HL-60 (cell line): ENCODE measurements at regions not wholly inside any gene's neighbourhood (a gene's known extent, or its start where the extent isn't known, plus 50 kb on each side); places are given as distances from the start of the nearest gene placed in this dataset.

Source experiments
- DNase-seq, 2 experiments: peaks; one replicate each; pipeline ENCODE4 v3.0.0-alpha.2; 2010 to 2020; ENCODE audit warnings: low read depth in 1 of 2, low spot score in 1 of 2
- H3K27ac ChIP-seq: fragments of 250-450 bp; sonication (Bioruptor Pico); replicated peaks from 2 replicates; pipeline ENCODE4 v1.5.1; 2020; ENCODE audit warnings: mild to moderate bottlenecking, moderate library complexity
- H3K27me3 ChIP-seq: fragments of 250-450 bp; sonication (Bioruptor Pico); 2 replicates; pipeline ENCODE4 v1.5.1; 2021; ENCODE audit warnings: mild to moderate bottlenecking, moderate library complexity; ENCODE audit not compliant: insufficient read depth, poor library complexity, severe bottlenecking
- H3K4me3 ChIP-seq: replicated peaks from 2 replicates; pipeline ENCODE4 v1.5.1; 2011; ENCODE audit warnings: mild to moderate bottlenecking, control low read depth, low read length; ENCODE audit not compliant: insufficient read depth
- CTCF ChIP-seq: IDR thresholded peaks from one replicate; pipeline ENCODE4 v1.5.1; 2011; ENCODE audit warnings: low read length, control low read depth, inconsistent platforms; ENCODE audit not compliant: insufficient read depth
- GABPA ChIP-seq: IDR thresholded peaks from 2 replicates; pipeline ENCODE4 v1.6.1; 2012; ENCODE audit warnings: low read depth
- POLR2AphosphoS5 ChIP-seq: IDR thresholded peaks from 2 replicates; pipeline ENCODE4 v1.6.1; 2012; ENCODE audit warnings: low read depth
- REST ChIP-seq: IDR thresholded peaks from 2 replicates; pipeline ENCODE4 v1.6.1; 2012; ENCODE audit warnings: low read depth; ENCODE audit not compliant: insufficient replicate concordance
- SPI1 ChIP-seq: IDR thresholded peaks from 2 replicates; pipeline ENCODE4 v1.6.1; 2012; ENCODE audit warnings: low read depth, mild to moderate bottlenecking, borderline replicate concordance

- H3K27me3 ChIP-seq = no peaks in the 10 kb centered on the region
- TF ChIP-seq GABPA (no peak), POLR2AphosphoS5 (no peak), REST (no peak), CTCF (no peak), SPI1 (no peak)
- H3K27ac ChIP-seq = no peak overlapping the region
- no peak for DNase-seq
- H3K4me3 ChIP-seq = no peak overlapping the region
Observed at GRCh38 chr5:1746371-1747078, 53.1 kb downstream of the MRPL36 start.

- Histone ChIP-seq H3K27ac (no peak overlapping the region), H3K4me3 (no peak overlapping the region), H3K27me3 (no peaks in the 10 kb centered on the region)
- TF ChIP-seq SPI1 (no peak), GABPA (no peak), REST (no peak), CTCF (no peak), POLR2AphosphoS5 (no peak)
- DNase-seq = no peak
Observed at GRCh38 chr5:1745796-1746370, 53.8 kb downstream of the MRPL36 start.

GRCh38 chr5:1745123-1745795, 54.4 kb downstream of the MRPL36 start:
- H3K27ac ChIP-seq = no peak overlapping the region
- H3K4me3 ChIP-seq = no peak overlapping the region
- DNase-seq = no peak
- TF ChIP-seq CTCF = no peak
- H3K27me3 ChIP-seq = no peaks in the 10 kb centered on the region
